ENCODE measurements at regions not wholly inside any gene's neighbourhood (a gene's known extent, or its start where the extent isn't known, plus 50 kb on each side); places are given as distances from the start of the nearest gene placed in this dataset.

DNA sequence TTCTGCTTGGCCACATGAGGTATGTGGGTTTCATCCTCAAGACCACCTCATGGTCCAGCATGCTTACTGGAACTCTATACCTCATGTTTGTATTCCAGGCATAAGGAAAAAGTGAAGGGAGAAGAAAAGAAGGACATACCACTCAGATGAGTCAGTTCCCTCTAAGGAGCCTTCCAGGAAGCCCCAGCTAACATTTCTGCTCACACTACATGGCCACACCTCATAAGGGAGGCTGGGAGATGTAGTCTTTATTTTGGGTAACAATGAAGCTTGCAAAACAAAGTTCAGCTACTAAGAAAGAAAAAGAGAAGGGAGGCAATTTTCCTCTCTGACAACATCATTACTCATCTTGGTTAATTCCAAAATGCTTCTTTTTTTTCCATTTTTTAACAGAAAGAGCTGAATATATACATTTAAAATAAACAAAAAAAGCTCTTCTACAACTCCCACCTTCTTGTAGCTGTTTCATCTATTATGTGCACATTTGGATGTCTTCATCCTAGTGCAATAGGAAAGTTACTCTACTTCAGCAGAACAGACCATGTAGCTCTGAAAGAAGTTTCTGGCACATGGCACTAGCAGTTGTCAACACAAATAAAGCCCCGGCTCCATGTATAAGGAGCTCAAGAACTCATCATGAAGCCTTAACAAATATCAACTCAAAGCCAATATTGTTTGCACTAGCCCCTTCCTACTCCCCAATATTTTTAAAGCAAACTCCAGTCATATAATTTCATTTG is 123.6 kb upstream of the CCDC112 start:
- TF ChIP-seq POLR2A (IDR thresholded peaks at IDR 0.05) = no peak
- TF ChIP-seq, protein P1, sequence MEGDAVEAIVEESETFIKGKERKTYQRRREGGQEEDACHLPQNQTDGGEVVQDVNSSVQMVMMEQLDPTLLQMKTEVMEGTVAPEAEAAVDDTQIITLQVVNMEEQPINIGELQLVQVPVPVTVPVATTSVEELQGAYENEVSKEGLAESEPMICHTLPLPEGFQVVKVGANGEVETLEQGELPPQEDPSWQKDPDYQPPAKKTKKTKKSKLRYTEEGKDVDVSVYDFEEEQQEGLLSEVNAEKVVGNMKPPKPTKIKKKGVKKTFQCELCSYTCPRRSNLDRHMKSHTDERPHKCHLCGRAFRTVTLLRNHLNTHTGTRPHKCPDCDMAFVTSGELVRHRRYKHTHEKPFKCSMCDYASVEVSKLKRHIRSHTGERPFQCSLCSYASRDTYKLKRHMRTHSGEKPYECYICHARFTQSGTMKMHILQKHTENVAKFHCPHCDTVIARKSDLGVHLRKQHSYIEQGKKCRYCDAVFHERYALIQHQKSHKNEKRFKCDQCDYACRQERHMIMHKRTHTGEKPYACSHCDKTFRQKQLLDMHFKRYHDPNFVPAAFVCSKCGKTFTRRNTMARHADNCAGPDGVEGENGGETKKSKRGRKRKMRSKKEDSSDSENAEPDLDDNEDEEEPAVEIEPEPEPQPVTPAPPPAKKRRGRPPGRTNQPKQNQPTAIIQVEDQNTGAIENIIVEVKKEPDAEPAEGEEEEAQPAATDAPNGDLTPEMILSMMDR (IDR thresholded peaks at IDR 0.05) = no peak
